K562 (cell line): ENCODE measurements at regions not wholly inside any gene's neighbourhood (a gene's known extent, or its start where the extent isn't known, plus 50 kb on each side); places are given as distances from the start of the nearest gene placed in this dataset.

Experiments used
- ATAC-seq: fragments of 200-7000 bp; cut with Tn5 transposase; 3 replicates; pipeline ENCODE4 v1.9.1; 2020; ENCODE audit warnings: moderate library complexity
- BruUV-seq: library from RNA; stranded (reverse); fragments of 400-500 nt; replicated peaks from 2 replicates; lab custom pipeline; 2021; lab: Mats Ljungman, UMichigan
- CTCF ChIA-PET: fragments of 300-600 bp; formaldehyde crosslinking; extraction: SDS; loops from one replicate; lab custom pipeline; 2021; ENCODE audit warnings: low intra/inter-chr PET ratio; lab: Yijun Ruan, JAX
- POLR2A ChIA-PET: fragments of 300-600, 350-650 bp; sonication (Branson Sonifier 250); formaldehyde crosslinking; extraction: SDS; loops from one replicate; lab custom pipeline; 2021; ENCODE audit warnings: antibody characterized with exemption, inconsistent platforms; lab: Yijun Ruan, JAX
- DNase-seq, 4 experiments: peaks; one replicate each; pipeline versions ENCODE4 v3.0.0 to v3.0.0-alpha.2; 2011 to 2018; ENCODE audit warnings: low spot score in 3 of 4, mixed read lengths in 3 of 4; ENCODE audit errors: extremely low read depth in 1 of 4
- FAIRE-seq: peaks from 2 replicates; lab custom pipeline; 2011; peaks lifted over from hg19 to GRCh38; lab: Jason Lieb, UNC
- H2AFZ ChIP-seq: 2 replicates; pipeline ENCODE4 v1.6.0; 2011; ENCODE audit warnings: low read depth, low read length, control low read depth, inconsistent platforms
- H3K27ac ChIP-seq: fragments of 200-600 bp; 3 replicates; pipeline ENCODE4 v1.8.0; 2011; ENCODE audit warnings: low read depth, mild to moderate bottlenecking, control low read depth, inconsistent platforms, low read length, moderate library complexity, mixed read lengths; ENCODE audit errors: extremely low read depth
- H3K27me3 ChIP-seq, 2 experiments: fragments of 300-600 bp in 1 of 2; 2 replicates in 1 of 2; 3 replicates in 1 of 2; pipeline versions ENCODE4 v1.6.0 to v1.8.0; 2011; ENCODE audit warnings: inconsistent platforms in 2 of 2, low read length in 2 of 2, mild to moderate bottlenecking in 1 of 2, mixed read lengths in 1 of 2, moderate library complexity in 1 of 2; ENCODE audit not compliant: control insufficient read depth in 2 of 2, insufficient read depth in 2 of 2
- H3K36me3 ChIP-seq: fragments of 300-600 bp; 3 replicates; pipeline ENCODE4 v1.8.0; 2011; ENCODE audit warnings: mild to moderate bottlenecking, low read length, inconsistent platforms; ENCODE audit not compliant: control insufficient read depth, insufficient read depth
- H3K4me1 ChIP-seq, 2 experiments: fragments of 200-600 bp in 1 of 2; replicated peaks in 1 of 2; 2 replicates in 1 of 2; 3 replicates in 1 of 2; pipeline versions ENCODE4 v1.5.1 to v1.8.0; 2011; ENCODE audit warnings: inconsistent platforms in 2 of 2, low read length in 2 of 2, mild to moderate bottlenecking in 1 of 2, mixed read lengths in 1 of 2, moderate library complexity in 1 of 2; ENCODE audit not compliant: control insufficient read depth in 2 of 2, insufficient read depth in 2 of 2
- H3K4me2 ChIP-seq: 2 replicates; pipeline ENCODE4 v1.6.1; 2011; ENCODE audit warnings: low read length, control low read depth, inconsistent platforms, mixed read lengths; ENCODE audit not compliant: insufficient read depth
- H3K4me3 ChIP-seq: fragments of 200-600 bp; sonication (generic), shearing (Covaris generic); 2 replicates; pipeline ENCODE4 v1.5.1; 2016; ENCODE audit warnings: control low read depth, inconsistent platforms
- H3K79me2 ChIP-seq: fragments of 200-600 bp; 3 replicates; pipeline ENCODE4 v1.8.0; 2011; ENCODE audit warnings: low read length, inconsistent platforms; ENCODE audit not compliant: control insufficient read depth, insufficient read depth
- H3K9ac ChIP-seq, 2 experiments: 2 replicates each; pipeline versions ENCODE4 v1.6.0 to v1.6.1; 2011; ENCODE audit warnings: low read depth in 2 of 2, low read length in 2 of 2, control low read depth in 1 of 2, inconsistent platforms in 1 of 2, mild to moderate bottlenecking in 1 of 2, mixed read lengths in 1 of 2; ENCODE audit not compliant: insufficient read depth in 1 of 2
- H3K9me1 ChIP-seq: one replicate; pipeline ENCODE4 v1.6.0; 2011; ENCODE audit warnings: inconsistent platforms, mild to moderate bottlenecking, low read length, moderate library complexity; ENCODE audit not compliant: control insufficient read depth, insufficient read depth
- H3K9me3 ChIP-seq: replicated peaks from 2 replicates; pipeline ENCODE4 v1.5.1; 2011; ENCODE audit warnings: low read depth, low read length, inconsistent platforms; ENCODE audit not compliant: control insufficient read depth, insufficient read depth
- H4K20me1 ChIP-seq: replicated peaks from 2 replicates; pipeline ENCODE4 v1.6.1; 2011; ENCODE audit warnings: low read length, inconsistent platforms, mixed read lengths; ENCODE audit not compliant: control insufficient read depth, insufficient read depth
- ASH1L ChIP-seq: fragments of 450-650 bp; IDR thresholded peaks from 2 replicates; pipeline ENCODE4 v1.6.1; 2018; ENCODE audit warnings: borderline replicate concordance, mild to moderate bottlenecking, low read depth; ENCODE audit not compliant: partially characterized antibody
- CBFA2T3 ChIP-seq: fragments of 450-650 bp; IDR thresholded peaks from 2 replicates; pipeline ENCODE4 v1.6.1; 2017
- CGGBP1 ChIP-seq: fragments of 250-450 bp; sonication (Bioruptor Pico); IDR thresholded peaks from 2 replicates; pipeline ENCODE4 v1.9.0; 2021; ENCODE audit warnings: mild to moderate bottlenecking
- EP400 ChIP-seq: fragments of 450-650 bp; IDR thresholded peaks from 2 replicates; pipeline ENCODE4 v1.6.1; 2017; ENCODE audit warnings: antibody characterized with exemption, mild to moderate bottlenecking, moderate library complexity
- HNRNPUL1 ChIP-seq: fragments of 200-400 bp; formaldehyde crosslinking; IDR thresholded peaks from 2 replicates; pipeline ENCODE4 v1.6.1; 2017; ENCODE audit warnings: low read length
- L3MBTL2 ChIP-seq: fragments of 450-650 bp; IDR thresholded peaks from 2 replicates; pipeline ENCODE4 v1.6.1; 2016; ENCODE audit warnings: mild to moderate bottlenecking, moderate library complexity
- NR2C2 ChIP-seq, 2 experiments: fragments of 200-800 bp in 1 of 2; sonication (Bioruptor generic) in 1 of 2; sonication (generic) in 1 of 2; formaldehyde crosslinking in 1 of 2; IDR thresholded peaks; 2 replicates each; pipeline versions ENCODE4 v1.6.1 to v1.8.0; 2016 to 2022; ENCODE audit warnings: mild to moderate bottlenecking in 1 of 2, missing compliant biosample characterization in 1 of 2, missing genetic modification characterization in 1 of 2, missing genetic modification reagents in 1 of 2
- PCBP2 ChIP-seq: fragments of 200-400 bp; formaldehyde crosslinking; IDR thresholded peaks from 2 replicates; pipeline ENCODE4 v1.6.1; 2018; ENCODE audit warnings: low read length, low read depth, mild to moderate bottlenecking, moderate library complexity; ENCODE audit not compliant: poor library complexity, severe bottlenecking
- PML ChIP-seq: IDR thresholded peaks from 2 replicates; pipeline ENCODE4 v1.6.1; 2012; ENCODE audit warnings: low read length, inconsistent platforms
- TCF3 ChIP-seq: sonication (generic); formaldehyde crosslinking; IDR thresholded peaks from 2 replicates; pipeline ENCODE4 v1.4.0; 2020; ENCODE audit warnings: mild to moderate bottlenecking, missing genetic modification reagents
- ZC3H4 ChIP-seq: sonication (generic); formaldehyde crosslinking; IDR thresholded peaks from 2 replicates; pipeline ENCODE4 v1.9.0; 2021; ENCODE audit warnings: missing genetic modification reagents, borderline replicate concordance
- ZNF324 ChIP-seq: fragments of 250-450 bp; sonication (Bioruptor Pico); IDR thresholded peaks from 2 replicates; pipeline ENCODE4 v1.4.0; 2020; ENCODE audit warnings: mild to moderate bottlenecking
- ZNF395 ChIP-seq: fragments of 200-800 bp; sonication (Bioruptor generic); IDR thresholded peaks from 2 replicates; pipeline ENCODE4 v1.6.1; 2017; ENCODE audit warnings: missing genetic modification characterization, missing compliant biosample characterization
- WGBS: fragments of 100-300 bp; shearing (Covaris generic); methylation state at CpG from one replicate; pipeline ENCODE4 v1.1.6; 2016; ENCODE audit warnings: low coverage, mixed read lengths; ENCODE audit not compliant: insufficient coverage; ENCODE audit errors: missing lambda C conversion rate; 5-methylcytosine and 5-hydroxymethylcytosine counted together
- in situ Hi-C: fragments of 300-500 bp; cut with MboI; formaldehyde crosslinking; loops from 4 replicates; pipeline ENCODE4 v1.15.0; 2018; ENCODE audit warnings: inconsistent platforms, mixed read lengths
- intact Hi-C: fragments of 100-400 bp; cut with micrococcal nuclease; formaldehyde crosslinking; loops from 2 replicates; pipeline ENCODE4 v1.14.2; 2022
- TF ChIP-seq, protein P1 (sequence below): fragments of 250-450 bp; sonication (Bioruptor Pico); IDR thresholded peaks from 2 replicates; pipeline ENCODE4 v1.4.0; 2020; ENCODE audit warnings: borderline replicate concordance

DNA sequence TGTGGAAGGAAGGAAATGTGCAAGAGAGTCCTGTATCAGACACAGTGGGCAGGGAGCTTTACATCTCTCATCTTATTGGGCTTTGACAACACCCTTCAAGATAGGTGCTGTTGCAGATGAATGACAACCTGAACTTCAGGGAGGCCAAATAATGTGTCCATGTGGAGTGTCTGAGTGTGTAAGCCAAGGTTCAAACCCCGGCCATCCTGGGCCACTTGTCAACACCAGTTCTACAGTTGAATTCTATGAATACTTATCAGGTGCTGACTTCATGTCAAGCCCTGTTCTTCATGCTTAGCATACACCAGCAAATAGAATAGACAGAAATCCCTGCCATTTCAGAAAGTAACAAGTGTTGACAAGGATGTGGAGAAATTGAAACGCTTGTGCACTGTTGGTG, 354.4 kb downstream of the KCNRG start:
- Histone ChIP-seq H3K27ac (no peak overlapping the region), H3K4me1 (0 out of 5 replicates have a peak, but pooled peaks cover 0 to 6% of the 10 kb centered on the region in 2 experiments), H3K27me3 (no peaks in the 10 kb centered on the region), H3K9me1 (no peaks in the 10 kb centered on the region), H2AFZ (no peak overlapping the region), H3K9ac (no peak overlapping the region), H3K4me2 (no peak overlapping the region), H3K36me3 (no peaks in the 10 kb centered on the region), H4K20me1 (no peaks in the 10 kb centered on the region; the same call in 1 of the 2 replicates), H3K4me3 (no peak overlapping the region), H3K79me2 (no peaks in the 10 kb centered on the region), H3K9me3 (no peaks in the 10 kb centered on the region)
- in situ Hi-C loops (no loop called here), intact Hi-C loops (no loop called here)
- POLR2A ChIA-PET, result interaction anchor here (0.8 kb wide), 1 partner anchor 10 kb away, joined by 3 read pairs; no protein-coding TSS in a partner anchor
- DNase-seq, result no peak
- FAIRE-seq, result no peak
- BruUV-seq, result no TSS peak
- no peak for ATAC-seq
- 47% methylated on average over 2 of the region's 2 CpGs for WGBS
- CTCF ChIA-PET, result no interaction called here
- TF ChIP-seq HNRNPUL1 (no peak), ZNF395 (CRISPR knock-in tag) (no peak), NR2C2 (CRISPR knock-in tag; IDR thresholded peaks at IDR 0.05) (no peak), NR2C2 (tag; IDR thresholded peaks at IDR 0.05) (no peak), TCF3 (no peak), ZNF324 (no peak), PML (no peak), CGGBP1 (no peak), PCBP2 (no peak), CBFA2T3 (no peak), ZC3H4 (CRISPR knock-in tag) (no peak), EP400 (no peak), L3MBTL2 (no peak), ASH1L (no peak)
- TF ChIP-seq, protein P1, sequence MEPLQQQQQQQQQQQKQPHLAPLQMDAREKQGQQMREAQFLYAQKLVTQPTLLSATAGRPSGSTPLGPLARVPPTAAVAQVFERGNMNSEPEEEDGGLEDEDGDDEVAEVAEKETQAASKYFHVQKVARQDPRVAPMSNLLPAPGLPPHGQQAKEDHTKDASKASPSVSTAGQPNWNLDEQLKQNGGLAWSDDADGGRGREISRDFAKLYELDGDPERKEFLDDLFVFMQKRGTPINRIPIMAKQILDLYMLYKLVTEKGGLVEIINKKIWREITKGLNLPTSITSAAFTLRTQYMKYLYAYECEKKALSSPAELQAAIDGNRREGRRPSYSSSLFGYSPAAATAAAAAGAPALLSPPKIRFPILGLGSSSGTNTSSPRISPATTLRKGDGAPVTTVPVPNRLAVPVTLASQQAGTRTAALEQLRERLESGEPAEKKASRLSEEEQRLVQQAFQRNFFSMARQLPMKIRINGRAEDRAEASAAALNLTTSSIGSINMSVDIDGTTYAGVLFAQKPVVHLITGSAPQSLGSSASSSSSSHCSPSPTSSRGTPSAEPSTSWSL (CRISPR knock-in tag), result no peak
